Ovary (tissue), 3 donors: ENCODE measurements at regions not wholly inside any gene's neighbourhood (a gene's known extent, or its start where the extent isn't known, plus 50 kb on each side); places are given as distances from the start of the nearest gene placed in this dataset.

Experiments used
- POLR2A ChIP-seq: fragments of 450-650 bp; IDR thresholded peaks from one replicate; pipeline ENCODE4 v1.6.1; 2017; ENCODE audit warnings: antibody characterized with exemption, mild to moderate bottlenecking, moderate library complexity
- TF ChIP-seq, protein P1 (sequence below), 3 donors: fragments of 450-650 bp in 2 of 3; fragments of 200-600 bp in 1 of 3; IDR thresholded peaks; one replicate each; pipeline versions ENCODE4 v1.5.1 to v1.8.0; 2016 to 2022; ENCODE audit warnings: antibody characterized with exemption in 3 of 3, mild to moderate bottlenecking in 1 of 3
- donor health status: DM: no; HTN: no; CAD: no.

DNA sequence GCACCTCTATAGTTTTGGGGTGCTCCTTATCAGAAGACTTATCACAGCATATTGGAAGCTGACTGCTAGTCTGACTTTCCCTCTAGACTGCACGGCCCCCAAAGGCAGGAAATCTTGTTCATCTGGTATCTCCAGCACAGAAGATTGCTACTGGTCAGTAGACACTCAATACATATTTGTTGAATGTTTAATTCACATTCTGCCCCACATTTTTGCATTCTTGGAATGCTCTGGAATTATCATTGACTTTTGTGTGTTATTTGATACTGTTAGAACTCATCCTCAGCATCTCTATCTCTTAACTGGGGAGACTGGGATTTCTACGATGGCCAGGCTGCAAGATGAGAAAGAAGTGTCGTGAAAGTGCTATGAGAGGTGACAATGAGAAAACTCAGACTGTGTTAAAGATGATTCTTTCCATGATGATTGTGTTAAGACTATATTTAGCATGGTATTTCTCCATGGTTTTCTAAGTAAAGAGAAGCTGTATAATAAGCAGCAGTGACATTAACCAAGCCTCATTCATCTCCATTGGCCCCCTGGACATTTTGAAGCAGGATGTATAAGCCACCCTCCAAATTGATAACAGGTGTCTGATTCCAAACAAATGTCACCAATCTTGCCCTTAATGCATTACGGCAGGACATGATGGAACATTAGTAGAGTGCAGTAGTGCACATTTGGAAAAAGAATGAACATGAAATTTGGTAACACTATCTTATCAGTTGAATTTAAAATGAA lies 440.9 kb downstream of the RFC3 start:
- TF ChIP-seq, protein P1, sequence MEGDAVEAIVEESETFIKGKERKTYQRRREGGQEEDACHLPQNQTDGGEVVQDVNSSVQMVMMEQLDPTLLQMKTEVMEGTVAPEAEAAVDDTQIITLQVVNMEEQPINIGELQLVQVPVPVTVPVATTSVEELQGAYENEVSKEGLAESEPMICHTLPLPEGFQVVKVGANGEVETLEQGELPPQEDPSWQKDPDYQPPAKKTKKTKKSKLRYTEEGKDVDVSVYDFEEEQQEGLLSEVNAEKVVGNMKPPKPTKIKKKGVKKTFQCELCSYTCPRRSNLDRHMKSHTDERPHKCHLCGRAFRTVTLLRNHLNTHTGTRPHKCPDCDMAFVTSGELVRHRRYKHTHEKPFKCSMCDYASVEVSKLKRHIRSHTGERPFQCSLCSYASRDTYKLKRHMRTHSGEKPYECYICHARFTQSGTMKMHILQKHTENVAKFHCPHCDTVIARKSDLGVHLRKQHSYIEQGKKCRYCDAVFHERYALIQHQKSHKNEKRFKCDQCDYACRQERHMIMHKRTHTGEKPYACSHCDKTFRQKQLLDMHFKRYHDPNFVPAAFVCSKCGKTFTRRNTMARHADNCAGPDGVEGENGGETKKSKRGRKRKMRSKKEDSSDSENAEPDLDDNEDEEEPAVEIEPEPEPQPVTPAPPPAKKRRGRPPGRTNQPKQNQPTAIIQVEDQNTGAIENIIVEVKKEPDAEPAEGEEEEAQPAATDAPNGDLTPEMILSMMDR (IDR thresholded peaks at IDR 0.05): no peak
- no peak for TF ChIP-seq POLR2A
